HEK293 (cell line): ENCODE measurements at regions not wholly inside any gene's neighbourhood (a gene's known extent, or its start where the extent isn't known, plus 50 kb on each side); places are given as distances from the start of the nearest gene placed in this dataset.
A peak's percentile ranks its signal among the peaks of the same experiment; 100 is the strongest.
"Not testable (repeated sequence)": the region's sequence is repeated elsewhere in the genome, so short reads cannot be mapped to it uniquely, and the experiment has no call there.

Experiments used
- CTCF ChIA-PET: fragments of 350-600 bp; formaldehyde crosslinking; extraction: SDS; loops from one replicate; lab custom pipeline; 2021; ENCODE audit warnings: antibody characterized with exemption; lab: Yijun Ruan, JAX
- POLR2A ChIA-PET: fragments of 300-600 bp; formaldehyde crosslinking; extraction: SDS; loops from one replicate; lab custom pipeline; 2020; ENCODE audit warnings: antibody characterized with exemption, inconsistent platforms; lab: Yijun Ruan, JAX
- H3K27ac ChIP-seq: fragments of 200-500 bp; sonication (Bioruptor generic); 2 replicates; pipeline ENCODE4 v1.5.1; 2014; ENCODE audit warnings: low read depth, low read length, control low read depth, inconsistent platforms; ENCODE audit errors: extremely low read depth
- H3K36me3 ChIP-seq, 2 experiments: fragments of 200-500 bp in 1 of 2; sonication (Bioruptor generic) in 1 of 2; 1 replicate in 1 of 2; 2 replicates in 1 of 2; pipeline ENCODE4 v1.5.1; 2014 to 2017; ENCODE audit warnings: inconsistent platforms in 2 of 2, low read length in 2 of 2; ENCODE audit not compliant: control insufficient read depth in 2 of 2, insufficient read depth in 1 of 2
- H3K4me1 ChIP-seq: fragments of 200-500 bp; sonication (Bioruptor generic); 2 replicates; pipeline ENCODE4 v1.5.1; 2014; ENCODE audit warnings: mild to moderate bottlenecking, low read length, inconsistent platforms; ENCODE audit not compliant: control insufficient read depth, insufficient read depth
- H3K4me3 ChIP-seq: 2 replicates; pipeline ENCODE4 v1.5.1; 2011; ENCODE audit warnings: low read depth, mild to moderate bottlenecking, control low read depth, low read length, moderate library complexity
- H3K9me3 ChIP-seq: fragments of 200-500 bp; sonication (Bioruptor generic); 2 replicates; pipeline ENCODE4 v1.5.1; 2014; ENCODE audit warnings: low read depth, low read length, inconsistent platforms; ENCODE audit not compliant: control insufficient read depth, insufficient read depth
- CTCF ChIP-seq: fragments of 450-650 bp; formaldehyde crosslinking; IDR thresholded peaks from 2 replicates; pipeline ENCODE4 v1.5.1; 2016; ENCODE audit warnings: missing biosample characterization, missing genetic modification characterization
- ELK4 ChIP-seq: IDR thresholded peaks from 2 replicates; pipeline ENCODE4 v1.6.1; 2011; ENCODE audit warnings: mild to moderate bottlenecking, low read depth, low read length, borderline replicate concordance
- HOXD13 ChIP-seq: sonication (generic); formaldehyde crosslinking; IDR thresholded peaks from 2 replicates; pipeline ENCODE4 v1.8.0; 2022; ENCODE audit warnings: missing genetic modification reagents, borderline replicate concordance
- KLF7 ChIP-seq: fragments of 450-650 bp; formaldehyde crosslinking; IDR thresholded peaks from 2 replicates; pipeline ENCODE4 v1.5.1; 2016; ENCODE audit warnings: missing biosample characterization, missing genetic modification characterization, borderline replicate concordance
- MEIS1 ChIP-seq: sonication (generic); formaldehyde crosslinking; IDR thresholded peaks from 2 replicates; pipeline ENCODE4 v1.8.1; 2022; ENCODE audit warnings: missing genetic modification reagents, mild to moderate bottlenecking, borderline replicate concordance
- SP3 ChIP-seq: fragments of 450-650 bp; formaldehyde crosslinking; IDR thresholded peaks from 2 replicates; pipeline ENCODE4 v1.5.1; 2016; ENCODE audit warnings: missing biosample characterization, missing genetic modification characterization
- YY1 ChIP-seq: fragments of 450-650 bp; formaldehyde crosslinking; IDR thresholded peaks from 2 replicates; pipeline ENCODE4 v1.5.1; 2018; ENCODE audit warnings: missing biosample characterization, missing genetic modification characterization
- ZBTB21 ChIP-seq: fragments of 450-650 bp; formaldehyde crosslinking; IDR thresholded peaks from 2 replicates; pipeline ENCODE4 v1.5.1; 2017; ENCODE audit warnings: missing biosample characterization, missing genetic modification characterization
- ZFHX2 ChIP-seq: fragments of 450-650 bp; formaldehyde crosslinking; conservative IDR thresholded peaks from 2 replicates; pipeline ENCODE4 v1.5.1; 2016; ENCODE audit warnings: missing biosample characterization, missing genetic modification characterization
- ZNF155 ChIP-seq: fragments of 450-650 bp; formaldehyde crosslinking; IDR thresholded peaks from 2 replicates; pipeline ENCODE4 v1.5.1; 2016; ENCODE audit warnings: missing biosample characterization, missing genetic modification characterization
- ZNF157 ChIP-seq: fragments of 450-650 bp; formaldehyde crosslinking; IDR thresholded peaks from 2 replicates; pipeline ENCODE4 v1.5.1; 2016; ENCODE audit warnings: missing biosample characterization, missing genetic modification characterization
- ZNF37A ChIP-seq: fragments of 450-650 bp; IDR thresholded peaks from 2 replicates; pipeline ENCODE4 v1.5.1; 2018; ENCODE audit warnings: missing biosample characterization, missing genetic modification characterization
- ZNF416 ChIP-seq: fragments of 450-650 bp; formaldehyde crosslinking; IDR thresholded peaks from 2 replicates; pipeline ENCODE4 v1.5.1; 2016; ENCODE audit warnings: missing biosample characterization, missing genetic modification characterization
- ZNF433 ChIP-seq: fragments of 450-650 bp; formaldehyde crosslinking; IDR thresholded peaks from 2 replicates; pipeline ENCODE4 v1.5.1; 2016; ENCODE audit warnings: missing biosample characterization, missing genetic modification characterization, low read depth
- ZNF530 ChIP-seq: fragments of 450-650 bp; formaldehyde crosslinking; IDR thresholded peaks from 2 replicates; pipeline ENCODE4 v1.5.1; 2016; ENCODE audit warnings: low read depth, missing biosample characterization, missing genetic modification characterization
- ZNF555 ChIP-seq: fragments of 450-650 bp; formaldehyde crosslinking; conservative IDR thresholded peaks from 2 replicates; pipeline ENCODE4 v1.5.1; 2017; ENCODE audit warnings: missing biosample characterization, mild to moderate bottlenecking, missing genetic modification characterization, inconsistent platforms
- ZNF621 ChIP-seq: fragments of 450-650 bp; formaldehyde crosslinking; IDR thresholded peaks from 2 replicates; pipeline ENCODE4 v1.5.1; 2017; ENCODE audit warnings: missing biosample characterization, missing genetic modification characterization
- ZNF626 ChIP-seq: fragments of 450-650 bp; sonication (Bioruptor Pico); formaldehyde crosslinking; IDR thresholded peaks from 2 replicates; pipeline ENCODE4 v1.5.1; 2018; ENCODE audit warnings: missing biosample characterization, missing genetic modification characterization, inconsistent platforms
- ZNF660 ChIP-seq: fragments of 450-650 bp; IDR thresholded peaks from 2 replicates; pipeline ENCODE4 v1.5.1; 2018; ENCODE audit warnings: missing biosample characterization, mild to moderate bottlenecking, missing genetic modification characterization
- ZNF670 ChIP-seq: fragments of 450-650 bp; formaldehyde crosslinking; IDR thresholded peaks from 2 replicates; pipeline ENCODE4 v1.5.1; 2016; ENCODE audit warnings: missing biosample characterization, missing genetic modification characterization, low read depth
- ZNF791 ChIP-seq: fragments of 450-650 bp; formaldehyde crosslinking; IDR thresholded peaks from 2 replicates; pipeline ENCODE4 v1.5.1; 2016; ENCODE audit warnings: missing biosample characterization, missing genetic modification characterization
- ZNF792 ChIP-seq: fragments of 450-650 bp; formaldehyde crosslinking; IDR thresholded peaks from 2 replicates; pipeline ENCODE4 v1.5.1; 2016; ENCODE audit warnings: missing biosample characterization, missing genetic modification characterization
- TF ChIP-seq, protein P1 (sequence below): fragments of 450-650 bp; formaldehyde crosslinking; IDR thresholded peaks from 2 replicates; pipeline ENCODE4 v1.5.1; 2017; ENCODE audit warnings: missing biosample characterization, missing genetic modification characterization

- TF ChIP-seq SP3 (no peak), ELK4 (no peak), ZBTB21 (tag by site-specific recombination) (no peak), ZNF416 (tag by site-specific recombination) (no peak), ZFHX2 (tag by site-specific recombination) (no peak), ZNF155 (tag by site-specific recombination) (no peak), ZNF791 (tag by site-specific recombination) (no peak), MEIS1 (CRISPR knock-in tag) (no peak)
These were observed 220.1 kb upstream of the KCNK2 start (continued) for GRCh38 chr1:214862421-214862820.

DNA sequence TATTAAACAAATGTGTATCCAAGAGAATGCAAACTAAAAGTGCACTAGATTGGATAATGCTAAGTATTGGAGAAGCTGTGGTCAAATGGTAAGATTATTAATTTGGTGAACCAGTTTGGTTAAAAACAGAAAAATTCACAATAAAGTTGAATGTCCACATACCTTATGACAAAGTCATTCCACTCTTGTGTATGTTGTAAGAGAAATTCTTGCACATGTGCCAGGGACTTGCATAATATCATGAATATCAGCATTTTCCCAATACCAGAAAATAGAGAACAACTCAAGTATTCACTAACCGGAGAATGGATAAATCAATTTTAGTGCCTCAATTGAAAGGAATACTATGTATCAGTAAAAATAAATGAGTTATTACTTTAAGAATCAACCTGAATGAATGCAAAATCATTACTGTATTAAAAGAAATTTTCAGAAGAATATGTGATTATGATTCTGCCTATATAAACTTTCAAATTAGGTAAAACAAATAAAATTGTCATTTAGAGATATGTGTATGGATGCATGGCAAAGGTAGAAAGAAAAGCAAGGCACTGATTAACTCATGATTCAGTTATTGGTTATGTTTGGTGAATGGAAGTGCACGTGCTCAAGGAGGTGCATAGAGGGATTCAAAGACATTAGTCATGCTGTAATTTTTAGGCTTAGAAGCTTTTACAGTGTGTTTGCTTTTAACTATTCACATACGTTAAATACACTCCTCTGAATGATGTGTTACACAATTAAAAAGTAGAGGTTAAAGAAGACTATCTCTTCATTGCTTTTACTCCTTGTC lies 217.4 kb upstream of the KCNK2 start:
- Histone ChIP-seq H3K4me3 (no peak overlapping the region), H3K9me3 (no peaks in the 10 kb centered on the region), H3K4me1 (no peaks in the 10 kb centered on the region), H3K27ac (no peak overlapping the region), H3K36me3 (no peaks in the 10 kb centered on the region)
- ChIA-PET CTCF (no interaction called here), POLR2A (no interaction called here)
- TF ChIP-seq KLF7 (tag by site-specific recombination), result no peak
- no peak for TF ChIP-seq YY1

DNA sequence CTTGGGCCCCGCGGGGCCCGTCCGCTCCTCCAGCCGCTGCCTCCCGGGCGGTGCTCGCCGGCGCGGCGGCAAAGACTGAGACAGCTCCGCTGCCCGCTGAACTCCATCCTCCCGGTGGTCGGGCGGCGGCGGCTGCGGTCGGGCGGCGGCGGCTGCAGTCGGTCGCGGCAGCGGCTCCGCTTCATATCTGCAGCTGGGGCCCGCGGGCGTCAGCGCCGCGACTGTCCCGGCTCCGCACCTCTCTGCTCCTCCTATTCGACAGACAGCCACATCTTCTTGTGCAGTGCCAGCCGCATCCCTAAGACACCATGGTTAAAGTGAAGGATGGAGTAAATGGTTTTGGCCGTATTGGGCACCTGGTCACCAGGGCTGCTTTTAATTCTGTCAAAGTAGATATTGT lies 212.1 kb upstream of the KCNK2 start:
- CTCF ChIA-PET, H3K36me3 ChIP-seq, H3K9me3 ChIP-seq, H3K27ac ChIP-seq, POLR2A ChIA-PET, H3K4me1 ChIP-seq, H3K4me3 ChIP-seq: not testable (repeated sequence)

DNA sequence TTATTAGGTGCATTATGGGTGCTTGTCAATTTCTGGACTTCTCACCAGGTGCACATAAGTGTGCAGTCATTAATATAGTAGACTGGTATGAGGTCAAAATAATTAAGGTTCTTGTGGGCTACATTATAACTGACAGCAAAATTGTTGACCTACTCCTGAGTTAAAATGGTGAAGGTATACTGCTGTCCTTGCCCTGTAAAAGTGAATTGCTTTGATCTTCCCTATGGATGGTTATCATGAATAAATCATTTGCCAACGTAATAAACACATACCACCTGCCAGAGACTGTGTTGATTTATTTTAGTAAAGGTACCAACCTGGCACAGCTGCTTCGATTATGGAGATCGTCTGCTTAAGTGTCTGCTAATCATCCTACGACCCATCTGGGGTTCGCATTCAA lies 201.6 kb upstream of the KCNK2 start:
- Histone ChIP-seq H3K27ac (no peak overlapping the region), H3K4me1 (no peaks in the 10 kb centered on the region), H3K36me3 (no peaks in the 10 kb centered on the region)
- ChIA-PET POLR2A (no interaction called here), CTCF (no interaction called here)
- TF ChIP-seq ZNF157 (tag by site-specific recombination) (peak; percentile 91), ZNF530 (tag by site-specific recombination) (no peak)
- TF ChIP-seq, all 188 proteins: peak for 1
- Histone ChIP-seq H3K9me3 (no peaks in the 10 kb centered on the region), H3K4me3 (no peak overlapping the region)

DNA sequence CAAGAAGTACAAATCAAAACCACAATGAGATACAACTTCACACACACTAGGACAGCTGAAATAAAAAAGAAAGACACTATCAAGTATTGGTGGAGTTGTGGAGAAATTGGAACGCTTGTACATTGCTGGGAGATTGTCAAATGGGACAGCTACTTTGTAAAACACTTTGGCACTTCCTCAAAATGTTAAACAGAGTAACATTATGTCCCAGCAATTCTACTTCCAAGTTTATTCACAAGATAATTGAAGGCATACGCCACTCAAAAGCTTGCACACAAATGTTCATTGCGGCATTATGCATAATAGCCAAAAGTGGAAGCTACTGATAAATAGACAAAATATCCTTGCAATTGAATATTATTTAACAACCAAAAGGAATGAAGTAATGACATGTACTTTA lies 199.9 kb upstream of the KCNK2 start:
- Histone ChIP-seq H3K27ac (no peak overlapping the region), H3K36me3 (no peaks in the 10 kb centered on the region), H3K4me3 (no peak overlapping the region), H3K4me1 (no peaks in the 10 kb centered on the region), H3K9me3 (no peaks in the 10 kb centered on the region)
- CTCF ChIA-PET, result no interaction called here
- POLR2A ChIA-PET, result no interaction called here
- TF ChIP-seq ZNF433 (tag by site-specific recombination) (no peak), ZNF660 (tag by site-specific recombination) (no peak), ZNF626 (no peak), HOXD13 (CRISPR knock-in tag) (no peak), ZNF555 (tag by site-specific recombination) (no peak), ZNF670 (no peak), MEIS1 (CRISPR knock-in tag) (no peak), CTCF (tag by site-specific recombination) (no peak), ZNF621 (tag by site-specific recombination) (no peak), ZNF37A (no peak), ZNF792 (tag by site-specific recombination) (no peak), ZFHX2 (tag by site-specific recombination) (no peak)
- TF ChIP-seq, protein P1, sequence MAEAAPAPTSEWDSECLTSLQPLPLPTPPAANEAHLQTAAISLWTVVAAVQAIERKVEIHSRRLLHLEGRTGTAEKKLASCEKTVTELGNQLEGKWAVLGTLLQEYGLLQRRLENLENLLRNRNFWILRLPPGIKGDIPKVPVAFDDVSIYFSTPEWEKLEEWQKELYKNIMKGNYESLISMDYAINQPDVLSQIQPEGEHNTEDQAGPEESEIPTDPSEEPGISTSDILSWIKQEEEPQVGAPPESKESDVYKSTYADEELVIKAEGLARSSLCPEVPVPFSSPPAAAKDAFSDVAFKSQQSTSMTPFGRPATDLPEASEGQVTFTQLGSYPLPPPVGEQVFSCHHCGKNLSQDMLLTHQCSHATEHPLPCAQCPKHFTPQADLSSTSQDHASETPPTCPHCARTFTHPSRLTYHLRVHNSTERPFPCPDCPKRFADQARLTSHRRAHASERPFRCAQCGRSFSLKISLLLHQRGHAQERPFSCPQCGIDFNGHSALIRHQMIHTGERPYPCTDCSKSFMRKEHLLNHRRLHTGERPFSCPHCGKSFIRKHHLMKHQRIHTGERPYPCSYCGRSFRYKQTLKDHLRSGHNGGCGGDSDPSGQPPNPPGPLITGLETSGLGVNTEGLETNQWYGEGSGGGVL (tag by site-specific recombination), result no peak
